ENCODE measurements at regions not wholly inside any gene's neighbourhood (a gene's known extent, or its start where the extent isn't known, plus 50 kb on each side); places are given as distances from the start of the nearest gene placed in this dataset.

DNA sequence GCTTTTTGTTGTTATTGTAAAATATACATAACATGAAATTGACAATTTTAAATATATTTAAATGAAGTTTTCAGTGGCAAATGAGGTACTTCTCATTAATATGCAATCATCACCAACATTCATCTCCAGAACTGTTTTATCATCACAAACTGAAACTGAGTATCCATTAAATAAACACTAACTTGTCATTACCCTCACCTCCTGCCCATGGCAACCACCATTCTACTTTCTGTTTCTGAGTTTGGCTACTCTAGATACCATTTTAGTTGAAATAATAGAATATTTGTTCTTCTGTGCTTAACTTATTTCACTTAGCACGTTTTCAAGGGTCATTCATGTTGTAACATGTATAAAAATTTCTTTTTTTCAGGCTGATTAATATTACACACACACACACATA is 834.3 kb downstream of the PLOD2 start:
- TF ChIP-seq, protein P1, sequence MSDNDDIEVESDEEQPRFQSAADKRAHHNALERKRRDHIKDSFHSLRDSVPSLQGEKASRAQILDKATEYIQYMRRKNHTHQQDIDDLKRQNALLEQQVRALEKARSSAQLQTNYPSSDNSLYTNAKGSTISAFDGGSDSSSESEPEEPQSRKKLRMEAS (IDR thresholded peaks at IDR 0.05) = no peak
- TF ChIP-seq CTCF (IDR thresholded peaks at IDR 0.05; ENCODE audit: low read depth, low read length, missing input control) = no peak
- TF ChIP-seq GABPA (IDR thresholded peaks at IDR 0.05 in 1 of 2, conservative IDR thresholded peaks at IDR 0.05 in 1 of 2) = no peak
